IMR-90 (cell line): ENCODE measurements at regions not wholly inside any gene's neighbourhood (a gene's known extent, or its start where the extent isn't known, plus 50 kb on each side); places are given as distances from the start of the nearest gene placed in this dataset.

Experiments
- ATAC-seq: fragments of 200-7000 bp; cut with Tn5 transposase; 2 replicates; pipeline ENCODE4 v1.9.1; 2020; ENCODE audit warnings: low read depth, mild to moderate bottlenecking, moderate library complexity
- BruUV-seq: library from RNA; stranded (reverse); fragments of 400-500 nt; replicated peaks from 2 replicates; lab custom pipeline; 2021; lab: Mats Ljungman, UMichigan
- CTCF ChIA-PET: fragments of 300-600 bp; formaldehyde crosslinking; extraction: SDS; loops from one replicate; lab custom pipeline; 2021; ENCODE audit warnings: antibody characterized with exemption; lab: Yijun Ruan, JAX
- POLR2A ChIA-PET: fragments of 300-600 bp; sonication (Branson Sonifier 250); formaldehyde crosslinking; loops from one replicate; lab custom pipeline; 2022; ENCODE audit warnings: antibody characterized with exemption; ENCODE audit not compliant: unreplicated experiment; lab: Charles Lee
- DNase-seq: peaks from one replicate; pipeline ENCODE4 v3.0.0; 2013
- H2AFZ ChIP-seq: replicated peaks from 2 replicates; pipeline ENCODE3; 2013; ENCODE audit warnings: low read length, mild to moderate bottlenecking; ENCODE audit not compliant: poor library complexity
- H2AK5ac ChIP-seq: 2 replicates; pipeline ENCODE4 v1.6.1; 2013; ENCODE audit warnings: low read depth, low read length, inconsistent platforms
- H2AK9ac ChIP-seq: replicated peaks from 2 replicates; pipeline ENCODE3; 2013; ENCODE audit warnings: mild to moderate bottlenecking, low read depth, low read length, moderate library complexity; ENCODE audit not compliant: poor library complexity
- H2BK120ac ChIP-seq: 2 replicates; pipeline ENCODE4 v1.6.1; 2013; ENCODE audit warnings: low read depth, low read length, inconsistent platforms
- H2BK15ac ChIP-seq: 3 replicates; pipeline ENCODE4 v1.6.1; 2013; ENCODE audit warnings: low read depth, low read length, inconsistent platforms
- H2BK20ac ChIP-seq: 2 replicates; pipeline ENCODE4 v1.6.1; 2013; ENCODE audit warnings: low read depth, mild to moderate bottlenecking, inconsistent platforms, low read length, moderate library complexity
- H2BK5ac ChIP-seq: 2 replicates; pipeline ENCODE4 v1.6.1; 2013; ENCODE audit warnings: mild to moderate bottlenecking, low read depth, low read length, inconsistent platforms; ENCODE audit not compliant: poor library complexity, severe bottlenecking
- H3K14ac ChIP-seq: replicated peaks from 2 replicates; pipeline ENCODE4 v1.6.1; 2013; ENCODE audit warnings: low read depth, low read length, inconsistent platforms
- H3K18ac ChIP-seq: 2 replicates; pipeline ENCODE4 v1.6.1; 2013; ENCODE audit warnings: low read depth, low read length, control low read depth
- H3K23ac ChIP-seq: 2 replicates; pipeline ENCODE4 v1.6.1; 2013; ENCODE audit warnings: low read depth, low read length, inconsistent platforms
- H3K27ac ChIP-seq: 2 replicates; pipeline ENCODE4 v1.5.1; 2013; ENCODE audit warnings: mild to moderate bottlenecking, control low read depth, low read length; ENCODE audit not compliant: insufficient read depth
- H3K27me3 ChIP-seq: 2 replicates; pipeline ENCODE4 v1.6.1; 2013; ENCODE audit warnings: low read length; ENCODE audit not compliant: control insufficient read depth, insufficient read depth
- H3K36me3 ChIP-seq: 2 replicates; pipeline ENCODE4 v1.6.1; 2013; ENCODE audit warnings: low read length, mixed read lengths; ENCODE audit not compliant: control insufficient read depth, insufficient read depth
- H3K4ac ChIP-seq: 2 replicates; pipeline ENCODE4 v1.6.1; 2013; ENCODE audit warnings: low read depth, low read length, inconsistent platforms
- H3K4me1 ChIP-seq: 2 replicates; pipeline ENCODE4 v1.6.1; 2013; ENCODE audit warnings: low read length, mixed read lengths; ENCODE audit not compliant: control insufficient read depth, insufficient read depth
- H3K4me2 ChIP-seq: 2 replicates; pipeline ENCODE4 v1.6.1; 2013; ENCODE audit warnings: low read depth, mild to moderate bottlenecking, control low read depth, low read length, moderate library complexity
- H3K4me3 ChIP-seq: 2 replicates; pipeline ENCODE4 v1.5.1; 2013; ENCODE audit warnings: low read depth, mild to moderate bottlenecking, control low read depth, low read length, moderate library complexity; ENCODE audit not compliant: insufficient read depth
- H3K56ac ChIP-seq: 2 replicates; pipeline ENCODE4 v1.6.1; 2013; ENCODE audit warnings: low read length, inconsistent platforms; ENCODE audit not compliant: insufficient read depth; ENCODE audit errors: extremely low read depth
- H3K79me1 ChIP-seq, 2 experiments: 2 replicates each; pipeline ENCODE4 v1.6.1; 2013; ENCODE audit warnings: low read length in 2 of 2, inconsistent platforms in 1 of 2, low read depth in 1 of 2
- H3K9ac ChIP-seq: 2 replicates; pipeline ENCODE4 v1.6.1; 2013; ENCODE audit warnings: low read depth, low read length, control low read depth
- H3K9me1 ChIP-seq: 2 replicates; pipeline ENCODE4 v1.6.1; 2013; ENCODE audit warnings: low read length, inconsistent platforms; ENCODE audit not compliant: insufficient read depth
- H3K9me3 ChIP-seq: 2 replicates; pipeline ENCODE4 v1.6.1; 2013; ENCODE audit warnings: low read length; ENCODE audit not compliant: control insufficient read depth, insufficient read depth
- H4K20me1 ChIP-seq: 2 replicates; pipeline ENCODE4 v1.6.1; 2013; ENCODE audit warnings: low read length, inconsistent platforms; ENCODE audit not compliant: insufficient read depth
- H4K5ac ChIP-seq: 2 replicates; pipeline ENCODE4 v1.6.1; 2013; ENCODE audit warnings: mild to moderate bottlenecking, low read depth, low read length, control low read depth
- H4K8ac ChIP-seq, 2 experiments: 2 replicates each; pipeline ENCODE4 v1.6.1; 2013; ENCODE audit warnings: low read depth in 2 of 2, low read length in 2 of 2, control low read depth in 1 of 2, inconsistent platforms in 1 of 2
- H4K91ac ChIP-seq: 2 replicates; pipeline ENCODE4 v1.6.1; 2013; ENCODE audit warnings: low read depth, low read length, inconsistent platforms; ENCODE audit not compliant: insufficient read depth
- BHLHE40 ChIP-seq: fragments of 150-350 bp; IDR thresholded peaks from 2 replicates; pipeline ENCODE4 v1.6.1; 2016; ENCODE audit warnings: mild to moderate bottlenecking, low read depth, low read length
- CEBPB ChIP-seq: IDR thresholded peaks from 2 replicates; pipeline ENCODE4 v1.6.1; 2012; ENCODE audit warnings: low read depth, low read length, improper control_type of control experiment
- CHD1 ChIP-seq: IDR thresholded peaks from 2 replicates; pipeline ENCODE4 v1.6.1; 2012; ENCODE audit warnings: low read depth, low read length, improper control_type of control experiment
- FOS ChIP-seq: fragments of 150-350 bp; IDR thresholded peaks from 2 replicates; pipeline ENCODE4 v1.6.1; 2016; ENCODE audit warnings: low read depth, low read length
- MAFK ChIP-seq: IDR thresholded peaks from 2 replicates; pipeline ENCODE4 v1.6.1; 2012; ENCODE audit warnings: low read depth, low read length, improper control_type of control experiment
- MAZ ChIP-seq: IDR thresholded peaks from 2 replicates; pipeline ENCODE4 v1.6.1; 2012; ENCODE audit warnings: low read depth, mild to moderate bottlenecking, low read length, improper control_type of control experiment, moderate library complexity, borderline replicate concordance
- MXI1 ChIP-seq: IDR thresholded peaks from 2 replicates; pipeline ENCODE4 v1.6.1; 2012; ENCODE audit warnings: low read depth, mild to moderate bottlenecking, low read length, moderate library complexity, borderline replicate concordance
- NFE2L2 ChIP-seq: fragments of 150-350 bp; IDR thresholded peaks from 2 replicates; pipeline ENCODE4 v1.6.1; 2016; ENCODE audit warnings: low read depth, mild to moderate bottlenecking, low read length
- POLR2A ChIP-seq: IDR thresholded peaks from 2 replicates; pipeline ENCODE4 v1.6.1; 2012; ENCODE audit warnings: mild to moderate bottlenecking, low read depth, low read length
- RAD21 ChIP-seq: IDR thresholded peaks from 2 replicates; pipeline ENCODE4 v1.6.1; 2012; ENCODE audit warnings: low read length, improper control_type of control experiment
- RCOR1 ChIP-seq: IDR thresholded peaks from 2 replicates; pipeline ENCODE4 v1.6.1; 2012; ENCODE audit warnings: mild to moderate bottlenecking, low read length, improper control_type of control experiment; ENCODE audit not compliant: insufficient replicate concordance
- RFX5 ChIP-seq: IDR thresholded peaks from 2 replicates; pipeline ENCODE4 v1.8.0; 2012; ENCODE audit warnings: low read depth, mild to moderate bottlenecking, low read length, moderate library complexity
- SMC3 ChIP-seq: fragments of 150-350 bp; IDR thresholded peaks from 2 replicates; pipeline ENCODE4 v1.6.1; 2016; ENCODE audit warnings: low read depth, mild to moderate bottlenecking, antibody characterized with exemption, low read length, moderate library complexity
- WGBS, 2 experiments: methylation state at CpG; one replicate each; pipeline versions ENCODE4 v1.1.5 to v1.1.7; 2013; ENCODE audit warnings: missing lambda C conversion rate in 2 of 2; ENCODE audit not compliant: insufficient read length in 1 of 2; ENCODE audit errors: extremely low coverage in 2 of 2; 5-methylcytosine and 5-hydroxymethylcytosine counted together
- dilution Hi-C: fragments of 300-500 bp; cut with HindIII; formaldehyde crosslinking; loops from one replicate; pipeline ENCODE4 v1.14.3; 2018; ENCODE audit warnings: low sequenced_read_pairs; ENCODE audit not compliant: unreplicated experiment
- in situ Hi-C: fragments of 300-500 bp; cut with MboI; formaldehyde crosslinking; loops from 3 replicates; pipeline ENCODE4 v1.14.3; 2019; ENCODE audit warnings: low sequenced_read_pairs, inconsistent platforms, mixed read lengths
- intact Hi-C: fragments of 100-400 bp; cut with micrococcal nuclease; formaldehyde crosslinking; loops from 2 replicates; pipeline ENCODE4 v1.10.0; 2022
- TF ChIP-seq, protein P1 (sequence below): fragments of 150-350 bp; IDR thresholded peaks from 2 replicates; pipeline ENCODE4 v1.6.1; 2017; ENCODE audit warnings: mild to moderate bottlenecking, antibody characterized with exemption, low read length, low read depth
- TF ChIP-seq, protein P2 (sequence below): conservative IDR thresholded peaks from 2 replicates; pipeline ENCODE4 v1.5.1; 2012; ENCODE audit warnings: mild to moderate bottlenecking, low read depth, low read length, improper control_type of control experiment
- TF ChIP-seq, protein P3 (sequence below): fragments of 150-350 bp; IDR thresholded peaks from 2 replicates; pipeline ENCODE4 v1.6.1; 2016; ENCODE audit warnings: low read depth, mild to moderate bottlenecking, low read length, moderate library complexity, borderline replicate concordance

DNA sequence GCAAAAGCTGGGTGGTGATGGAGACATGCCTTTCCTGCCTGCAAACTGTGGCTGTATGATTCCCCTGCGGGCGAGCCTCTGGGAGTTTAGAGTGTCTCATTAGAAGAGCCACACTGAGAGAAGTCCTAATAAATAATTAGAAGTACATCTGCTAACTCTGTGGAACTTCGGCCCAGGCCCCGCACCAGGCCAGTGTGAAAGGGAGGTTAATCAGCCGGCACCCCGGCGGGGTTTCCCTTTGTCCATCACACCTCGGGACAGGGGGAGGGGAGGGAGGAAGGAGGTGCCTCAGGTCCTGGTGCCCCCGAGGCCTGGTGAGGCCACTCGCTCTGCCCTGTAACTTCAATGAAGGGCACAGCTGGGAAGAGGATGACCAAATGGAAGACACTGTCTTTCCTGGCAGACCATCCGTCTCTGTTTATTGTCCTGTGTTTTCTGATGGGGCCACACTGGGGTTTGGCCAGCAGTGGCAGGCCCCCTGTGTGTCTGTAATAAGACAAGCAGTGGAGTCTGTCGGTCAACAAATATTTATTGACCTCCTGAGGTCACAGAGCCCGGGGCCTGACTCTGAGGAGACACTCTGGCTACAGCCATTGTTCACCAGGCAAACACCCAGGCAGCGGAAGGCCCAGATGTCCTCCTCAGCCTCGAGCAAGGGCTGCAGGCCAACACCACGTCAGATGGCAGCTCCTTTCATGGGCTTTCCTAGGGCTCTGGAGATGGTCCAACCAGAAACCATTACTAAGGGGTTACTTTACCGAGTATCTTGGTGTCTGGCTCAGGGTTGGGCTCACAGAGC, 267.5 kb upstream of the RAB4A start:
- Histone ChIP-seq H3K9ac (no peak overlapping the region), H3K14ac (no peak overlapping the region), H3K4me1 (peaks cover 1% of the 10 kb centered on the region; the same call in 1 of the 2 replicates), H2AK5ac (no peak overlapping the region), H3K23ac (no peak overlapping the region), H4K20me1 (no peaks in the 10 kb centered on the region), H2BK120ac (no peak overlapping the region), H2BK15ac (no peak overlapping the region), H3K9me1 (peaks cover 3% of the 10 kb centered on the region; the same call in 1 of the 2 replicates), H3K79me1 (no peaks in the 10 kb centered on the region), H3K56ac (no peak overlapping the region), H4K5ac (no peak overlapping the region), H3K4me3 (no peak overlapping the region), H2BK5ac (no peak overlapping the region), H3K27ac (no peak overlapping the region), H4K91ac (no peak overlapping the region), H3K27me3 (peaks cover 5% of the 10 kb centered on the region), H3K18ac (no peak overlapping the region), H2AFZ (no peak overlapping the region), H2BK20ac (no peak overlapping the region), H3K9me3 (no peaks in the 10 kb centered on the region), H3K4ac (no peak overlapping the region), H2AK9ac (no peak overlapping the region), H4K8ac (no peak overlapping the region), H3K4me2 (no peak overlapping the region), H3K36me3 (no peaks in the 10 kb centered on the region)
- intact Hi-C loops, result no loop called here
- CTCF ChIA-PET, result no interaction called here
- WGBS, 2 experiments, result 45% methylated on average over 4 of the region's 17 CpGs; no CpG with 5 or more reads in 1 of the 2 experiments
- no TSS peak for BruUV-seq
- in situ Hi-C loops, result no loop called here
- dilution Hi-C loops, result no loop called here
- POLR2A ChIA-PET, result no interaction called here
- DNase-seq (no peak), ATAC-seq (no peak)
- TF ChIP-seq, protein P1, sequence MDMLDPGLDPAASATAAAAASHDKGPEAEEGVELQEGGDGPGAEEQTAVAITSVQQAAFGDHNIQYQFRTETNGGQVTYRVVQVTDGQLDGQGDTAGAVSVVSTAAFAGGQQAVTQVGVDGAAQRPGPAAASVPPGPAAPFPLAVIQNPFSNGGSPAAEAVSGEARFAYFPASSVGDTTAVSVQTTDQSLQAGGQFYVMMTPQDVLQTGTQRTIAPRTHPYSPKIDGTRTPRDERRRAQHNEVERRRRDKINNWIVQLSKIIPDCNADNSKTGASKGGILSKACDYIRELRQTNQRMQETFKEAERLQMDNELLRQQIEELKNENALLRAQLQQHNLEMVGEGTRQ, result no peak
- TF ChIP-seq CEBPB, result no peak
- TF ChIP-seq RCOR1, result no peak
- TF ChIP-seq NFE2L2, result no peak
- TF ChIP-seq CHD1, result no peak
- TF ChIP-seq, protein P2, sequence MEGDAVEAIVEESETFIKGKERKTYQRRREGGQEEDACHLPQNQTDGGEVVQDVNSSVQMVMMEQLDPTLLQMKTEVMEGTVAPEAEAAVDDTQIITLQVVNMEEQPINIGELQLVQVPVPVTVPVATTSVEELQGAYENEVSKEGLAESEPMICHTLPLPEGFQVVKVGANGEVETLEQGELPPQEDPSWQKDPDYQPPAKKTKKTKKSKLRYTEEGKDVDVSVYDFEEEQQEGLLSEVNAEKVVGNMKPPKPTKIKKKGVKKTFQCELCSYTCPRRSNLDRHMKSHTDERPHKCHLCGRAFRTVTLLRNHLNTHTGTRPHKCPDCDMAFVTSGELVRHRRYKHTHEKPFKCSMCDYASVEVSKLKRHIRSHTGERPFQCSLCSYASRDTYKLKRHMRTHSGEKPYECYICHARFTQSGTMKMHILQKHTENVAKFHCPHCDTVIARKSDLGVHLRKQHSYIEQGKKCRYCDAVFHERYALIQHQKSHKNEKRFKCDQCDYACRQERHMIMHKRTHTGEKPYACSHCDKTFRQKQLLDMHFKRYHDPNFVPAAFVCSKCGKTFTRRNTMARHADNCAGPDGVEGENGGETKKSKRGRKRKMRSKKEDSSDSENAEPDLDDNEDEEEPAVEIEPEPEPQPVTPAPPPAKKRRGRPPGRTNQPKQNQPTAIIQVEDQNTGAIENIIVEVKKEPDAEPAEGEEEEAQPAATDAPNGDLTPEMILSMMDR, result no peak
- TF ChIP-seq MAFK, result no peak
- no peak for TF ChIP-seq BHLHE40
- TF ChIP-seq MXI1, result no peak
- TF ChIP-seq POLR2A, result no peak
- no peak for TF ChIP-seq FOS
- no peak for TF ChIP-seq RAD21
- TF ChIP-seq, protein P3, sequence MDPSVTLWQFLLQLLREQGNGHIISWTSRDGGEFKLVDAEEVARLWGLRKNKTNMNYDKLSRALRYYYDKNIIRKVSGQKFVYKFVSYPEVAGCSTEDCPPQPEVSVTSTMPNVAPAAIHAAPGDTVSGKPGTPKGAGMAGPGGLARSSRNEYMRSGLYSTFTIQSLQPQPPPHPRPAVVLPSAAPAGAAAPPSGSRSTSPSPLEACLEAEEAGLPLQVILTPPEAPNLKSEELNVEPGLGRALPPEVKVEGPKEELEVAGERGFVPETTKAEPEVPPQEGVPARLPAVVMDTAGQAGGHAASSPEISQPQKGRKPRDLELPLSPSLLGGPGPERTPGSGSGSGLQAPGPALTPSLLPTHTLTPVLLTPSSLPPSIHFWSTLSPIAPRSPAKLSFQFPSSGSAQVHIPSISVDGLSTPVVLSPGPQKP, result no peak
- TF ChIP-seq SMC3, result no peak
- no peak for TF ChIP-seq MAZ
- no peak for TF ChIP-seq RFX5
